ENCODE measurements at regions not wholly inside any gene's neighbourhood (a gene's known extent, or its start where the extent isn't known, plus 50 kb on each side); places are given as distances from the start of the nearest gene placed in this dataset.

DNA sequence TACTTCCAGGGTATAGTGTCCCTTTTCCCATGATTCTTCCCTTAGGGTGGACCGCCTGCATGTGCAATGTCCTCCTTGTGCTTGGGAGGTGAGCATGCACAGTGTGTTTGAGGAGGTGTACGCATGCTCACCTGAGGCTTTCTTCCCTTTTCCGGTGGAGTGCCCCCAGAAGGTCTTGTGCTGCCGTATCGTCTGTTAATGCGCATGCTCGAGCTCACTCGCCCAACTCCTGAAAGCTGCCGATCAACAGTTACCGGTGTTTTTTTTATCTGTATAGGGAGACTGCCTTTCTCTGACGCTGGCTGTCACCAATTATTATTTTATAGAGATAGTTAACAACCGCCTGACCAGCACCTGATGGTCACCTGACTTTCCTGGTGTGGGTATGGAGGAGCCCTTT lies 458.8 kb upstream of the MEX3C start:
- Histone ChIP-seq H3K36me3 (ENCODE audit: control insufficient read depth in 2 of 4, insufficient read depth in 4 of 4, low read length in 3 of 4) (no peaks in the 10 kb centered on the region), H3K4ac (replicated peaks; ENCODE audit: insufficient read length, low read depth, low read length) (no peak overlapping the region), H3K4me3 (ENCODE audit: extremely low read depth in 1 of 4, insufficient read depth in 2 of 4, low read depth in 3 of 4, low read length in 4 of 4) (no peak overlapping the region), H4K8ac (ENCODE audit: extremely low read depth, insufficient read depth, low read length) (no peak overlapping the region), H3K27ac (ENCODE audit: low read depth, low read length) (no peak overlapping the region), H2BK5ac (ENCODE audit: low read depth, low read length) (peak overlapping the region; percentile 63; the same call in 1 of the 2 replicates), H2BK15ac (ENCODE audit: low read length) (no peak overlapping the region; the same call in none of the 2 replicates), H2AK5ac (ENCODE audit: low read depth, low read length) (0 out of 2 replicates have a peak overlapping the region, but pooled peaks have one; percentile 16), H2AFZ (ENCODE audit: low read length) (no peak overlapping the region), H3K9me3 (ENCODE audit: insufficient read depth in 2 of 2, low read depth in 1 of 2, low read length in 1 of 2) (no peaks in the 10 kb centered on the region), H3K18ac (ENCODE audit: extremely low read depth, low read length) (0 out of 2 replicates have a peak overlapping the region, but pooled peaks have one; percentile 81), H3K23ac (ENCODE audit: insufficient read length) (no peak overlapping the region), H4K5ac (ENCODE audit: insufficient read length, low read depth, low read length) (no peak overlapping the region), H3K79me1 (ENCODE audit: low read depth, low read length) (no peaks in the 10 kb centered on the region), H2BK20ac (ENCODE audit: low read length) (peak overlapping the region; percentile 75; the same call in 1 of the 2 replicates), H3K4me1 (replicated peaks in 1 of 4; ENCODE audit: control insufficient read depth in 3 of 4, insufficient read depth in 4 of 4, low read length in 3 of 4) (peaks cover 4 to 16% (median 12%) of the 10 kb centered on the region in 4 experiments), H3K14ac (ENCODE audit: insufficient read length) (no peak overlapping the region), H3K27me3 (replicated peaks in 1 of 4; ENCODE audit: control insufficient read depth in 3 of 4, extremely low read depth in 1 of 4, insufficient read depth in 3 of 4, low read length in 3 of 4) (no peaks in the 10 kb centered on the region; a peak in 2 of 7 replicates), H4K91ac (replicated peaks; ENCODE audit: insufficient read length, low read length) (peak overlapping the region; percentile 32), H3K23me2 (ENCODE audit: low read depth, low read length) (no peaks in the 10 kb centered on the region), H3K56ac (replicated peaks; ENCODE audit: insufficient read length, low read depth, low read length) (no peak overlapping the region), H3K79me2 (ENCODE audit: control insufficient read depth in 1 of 2, insufficient read depth in 2 of 2, low read length in 2 of 2) (no peaks in the 10 kb centered on the region), H3K4me2 (ENCODE audit: insufficient read depth in 1 of 2, low read depth in 2 of 2, low read length in 2 of 2) (no peak overlapping the region; a peak in 1 of 4 replicates), H3K9ac (replicated peaks in 1 of 4; ENCODE audit: extremely low read depth in 1 of 4, low read depth in 3 of 4, low read length in 3 of 4) (no peak overlapping the region), H2BK12ac (ENCODE audit: low read depth, low read length) (peak overlapping the region; percentile 62; the same call in 1 of the 2 replicates), H2BK120ac (replicated peaks; ENCODE audit: low read depth, low read length) (no peak overlapping the region), H4K20me1 (replicated peaks in 1 of 2; ENCODE audit: control insufficient read depth in 1 of 2, insufficient read depth in 2 of 2, low read length in 2 of 2) (no peaks in the 10 kb centered on the region)
- ChIA-PET POLR2A (ENCODE audit: partially characterized antibody) (no interaction called here), CTCF (ENCODE audit: partially characterized antibody) (interaction anchor here (1.2 kb wide), 1 partner anchor 35 kb away, joined by 4 read pairs; no protein-coding TSS in a partner anchor)
- DNase-seq (ENCODE audit: low read depth in 1 of 2, low spot score in 2 of 2) (no peak), FAIRE-seq (no peak)
- WGBS, 2 experiments (ENCODE audit: extremely low coverage in 1 of 2, insufficient coverage in 1 of 2, insufficient read length in 1 of 2, insufficient replicate concordance in 2 of 2, low coverage in 1 of 2, low lambda C conversion rate in 2 of 2, missing lambda C conversion rate in 1 of 2): 87% methylated on average over 12 of the region's 12 CpGs; no CpG with 5 or more reads in 1 of the 2 experiments
- TF ChIP-seq TCF12 (IDR thresholded peaks at IDR 0.05; ENCODE audit: low read depth, low read length) (no peak), EP300 (IDR thresholded peaks at IDR 0.05; ENCODE audit: borderline replicate concordance in 1 of 2, low read depth in 2 of 2, low read length in 2 of 2) (no peak), POLR2A (IDR thresholded peaks at IDR 0.05; ENCODE audit: control extremely low read depth in 1 of 2, low read depth in 2 of 2, low read length in 2 of 2) (no peak), EZH2 (IDR thresholded peaks at IDR 0.05; ENCODE audit: low read depth, low read length, severe bottlenecking) (no peak), POU5F1 (IDR thresholded peaks at IDR 0.05; ENCODE audit: low read depth, low read length) (no peak), TBP (IDR thresholded peaks at IDR 0.05; ENCODE audit: low read depth, low read length) (no peak), RFX5 (IDR thresholded peaks at IDR 0.05; ENCODE audit: borderline replicate concordance, low read depth, low read length) (no peak), CEBPB (IDR thresholded peaks at IDR 0.05; ENCODE audit: low read depth, low read length) (no peak), PHF8 (conservative IDR thresholded peaks at IDR 0.05; ENCODE audit: low read depth, low read length) (no peak), TEAD4 (IDR thresholded peaks at IDR 0.05; ENCODE audit: low read depth, low read length) (no peak)
- TF ChIP-seq, protein P1, sequence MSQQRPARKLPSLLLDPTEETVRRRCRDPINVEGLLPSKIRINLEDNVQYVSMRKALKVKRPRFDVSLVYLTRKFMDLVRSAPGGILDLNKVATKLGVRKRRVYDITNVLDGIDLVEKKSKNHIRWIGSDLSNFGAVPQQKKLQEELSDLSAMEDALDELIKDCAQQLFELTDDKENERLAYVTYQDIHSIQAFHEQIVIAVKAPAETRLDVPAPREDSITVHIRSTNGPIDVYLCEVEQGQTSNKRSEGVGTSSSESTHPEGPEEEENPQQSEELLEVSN (IDR thresholded peaks at IDR 0.05): no peak
- TF ChIP-seq, protein P2, sequence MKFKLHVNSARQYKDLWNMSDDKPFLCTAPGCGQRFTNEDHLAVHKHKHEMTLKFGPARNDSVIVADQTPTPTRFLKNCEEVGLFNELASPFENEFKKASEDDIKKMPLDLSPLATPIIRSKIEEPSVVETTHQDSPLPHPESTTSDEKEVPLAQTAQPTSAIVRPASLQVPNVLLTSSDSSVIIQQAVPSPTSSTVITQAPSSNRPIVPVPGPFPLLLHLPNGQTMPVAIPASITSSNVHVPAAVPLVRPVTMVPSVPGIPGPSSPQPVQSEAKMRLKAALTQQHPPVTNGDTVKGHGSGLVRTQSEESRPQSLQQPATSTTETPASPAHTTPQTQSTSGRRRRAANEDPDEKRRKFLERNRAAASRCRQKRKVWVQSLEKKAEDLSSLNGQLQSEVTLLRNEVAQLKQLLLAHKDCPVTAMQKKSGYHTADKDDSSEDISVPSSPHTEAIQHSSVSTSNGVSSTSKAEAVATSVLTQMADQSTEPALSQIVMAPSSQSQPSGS (IDR thresholded peaks at IDR 0.05; ENCODE audit: low read length): no peak
